ENCODE measurements at regions not wholly inside any gene's neighbourhood (a gene's known extent, or its start where the extent isn't known, plus 50 kb on each side); places are given as distances from the start of the nearest gene placed in this dataset.

GRCh38 chr6:26163427-26164119, 76.3 kb downstream of the HFE start:
- Histone ChIP-seq H3K4me1 (peaks cover 15% of the 10 kb centered on the region), H3K4me3 (no peak overlapping the region), H3K27me3 (ENCODE audit: insufficient read depth in 3 of 3, low read length in 2 of 3) (no peaks in the 10 kb centered on the region), H3K27ac (no peak overlapping the region), H3K9me3 (no peaks in the 10 kb centered on the region), H3K36me3 (ENCODE audit: insufficient read depth in 1 of 2, low read depth in 1 of 2) (peaks cover 4 to 17% of the 10 kb centered on the region in 2 donors)
- intact Hi-C loops (cut with DNase I) = no loop called here
- ATAC-seq = no peak
- no peak for TF ChIP-seq CTCF (IDR thresholded peaks at IDR 0.05)
- 85 to 88% (median 87%) methylated on average over 11 of the region's 11 CpGs for WGBS, 3 donors
- no peak for DNase-seq

- 62 to 88% (median 77%) methylated on average over 1 of the region's 1 CpG for WGBS, 3 donors
- TF ChIP-seq CTCF (IDR thresholded peaks at IDR 0.05) = no peak
- no peak for DNase-seq
Observed at GRCh38 chr6:26164120-26164505, 76.9 kb downstream of the HFE start.

GRCh38 chr6:26165261-26165790, 78.1 kb downstream of the HFE start:
- Histone ChIP-seq H3K4me3 (no peak overlapping the region), H3K4me1 (peaks cover 12% of the 10 kb centered on the region), H3K27ac (no peak overlapping the region), H3K27me3 (ENCODE audit: insufficient read depth in 3 of 3, low read length in 2 of 3) (no peaks in the 10 kb centered on the region), H3K9me3 (no peaks in the 10 kb centered on the region), H3K36me3 (ENCODE audit: insufficient read depth in 1 of 2, low read depth in 1 of 2) (peaks cover 4 to 17% of the 10 kb centered on the region in 2 donors)
- DNase-seq (no peak), ATAC-seq (no peak)
- intact Hi-C loops (cut with DNase I) = no loop called here
- no peak for TF ChIP-seq CTCF (IDR thresholded peaks at IDR 0.05)
- WGBS, 3 donors = 78 to 87% (median 80%) methylated on average over 6 of the region's 6 CpGs

More at GRCh38 chr6:26164120-26164505, 76.9 kb downstream of the HFE start:
- Histone ChIP-seq H3K27ac (no peak overlapping the region), H3K4me1 (peaks cover 15% of the 10 kb centered on the region), H3K4me3 (no peak overlapping the region), H3K9me3 (no peaks in the 10 kb centered on the region), H3K36me3 (ENCODE audit: insufficient read depth in 1 of 2, low read depth in 1 of 2) (peaks cover 4 to 17% of the 10 kb centered on the region in 2 donors), H3K27me3 (ENCODE audit: insufficient read depth in 3 of 3, low read length in 2 of 3) (no peaks in the 10 kb centered on the region)
- intact Hi-C loops (cut with DNase I) = no loop called here
- no peak for ATAC-seq

- Histone ChIP-seq H3K9me3 (no peaks in the 10 kb centered on the region), H3K27ac (peak overlapping the region; percentile 87), H3K27me3 (ENCODE audit: insufficient read depth in 3 of 3, low read length in 2 of 3) (no peaks in the 10 kb centered on the region), H3K4me3 (no peak overlapping the region), H3K36me3 (ENCODE audit: insufficient read depth in 1 of 2, low read depth in 1 of 2) (peaks cover 2 to 4% of the 10 kb centered on the region in 2 donors), H3K4me1 (peaks cover 6% of the 10 kb centered on the region)
- 43 to 56% (median 49%) methylated on average over 2 of the region's 2 CpGs for WGBS, 3 donors
- peak in 1 of 4 donors; percentile 39 for ATAC-seq
- intact Hi-C loops (cut with DNase I) = no loop called here
- DNase-seq = no peak
- TF ChIP-seq CTCF (IDR thresholded peaks at IDR 0.05) = no peak
Observed at GRCh38 chr6:26170181-26170580, 83.0 kb downstream of the HFE start.

Data from psoas muscle (tissue), 7 donors.